HG02981 (cell line): ENCODE measurements at regions not wholly inside any gene's neighbourhood (a gene's known extent, or its start where the extent isn't known, plus 50 kb on each side); places are given as distances from the start of the nearest gene placed in this dataset.

Experiments
- ATAC-seq: cut with Tn5 transposase; IDR thresholded peaks from one replicate; pipeline ENCODE4 v1.9.1; 2021; ENCODE audit warnings: mild to moderate bottlenecking, moderate library complexity; ENCODE audit not compliant: unreplicated experiment

DNA sequence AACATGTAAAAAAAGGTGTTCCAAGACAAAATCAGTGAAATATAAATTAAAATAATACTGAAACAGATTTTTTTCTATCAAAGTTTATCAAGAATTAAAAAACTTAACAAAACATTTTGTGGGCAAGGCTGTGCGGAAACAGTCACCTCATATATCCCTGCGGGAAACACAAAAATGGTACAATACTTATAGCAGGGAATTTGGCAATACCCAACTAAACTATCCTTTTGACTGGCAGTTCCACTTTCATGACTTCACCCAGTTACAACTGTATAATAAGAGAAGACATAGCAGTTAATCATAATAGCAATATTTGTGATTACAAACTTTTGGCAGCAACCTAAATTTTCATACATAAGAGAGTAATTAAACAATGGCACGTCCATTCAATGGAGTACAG is 121.5 kb upstream of the EGLN3 start:
- ATAC-seq, result no peak

DNA sequence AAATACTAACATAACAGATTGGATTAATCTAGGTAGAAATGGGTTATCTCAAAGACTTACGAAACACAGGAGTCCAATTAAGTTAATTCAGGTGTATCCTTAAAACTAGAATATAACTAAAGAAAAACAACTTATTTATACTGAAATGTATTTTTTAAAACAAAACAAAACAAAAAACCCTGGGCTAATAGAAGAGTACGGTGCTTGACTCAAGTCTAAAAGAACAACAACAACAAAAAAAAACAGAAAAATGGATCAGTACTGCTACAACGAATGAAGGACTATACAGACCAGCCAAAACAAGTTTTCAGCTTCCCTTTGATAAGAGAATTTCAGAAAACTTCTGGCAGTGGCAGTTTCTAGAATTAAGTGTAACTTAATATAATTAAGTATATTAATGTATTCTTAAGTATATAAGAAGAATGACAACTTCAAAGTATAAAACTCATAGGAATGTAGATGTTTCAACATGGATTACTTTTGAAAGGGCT is 120.1 kb upstream of the EGLN3 start:
- no peak for ATAC-seq

DNA sequence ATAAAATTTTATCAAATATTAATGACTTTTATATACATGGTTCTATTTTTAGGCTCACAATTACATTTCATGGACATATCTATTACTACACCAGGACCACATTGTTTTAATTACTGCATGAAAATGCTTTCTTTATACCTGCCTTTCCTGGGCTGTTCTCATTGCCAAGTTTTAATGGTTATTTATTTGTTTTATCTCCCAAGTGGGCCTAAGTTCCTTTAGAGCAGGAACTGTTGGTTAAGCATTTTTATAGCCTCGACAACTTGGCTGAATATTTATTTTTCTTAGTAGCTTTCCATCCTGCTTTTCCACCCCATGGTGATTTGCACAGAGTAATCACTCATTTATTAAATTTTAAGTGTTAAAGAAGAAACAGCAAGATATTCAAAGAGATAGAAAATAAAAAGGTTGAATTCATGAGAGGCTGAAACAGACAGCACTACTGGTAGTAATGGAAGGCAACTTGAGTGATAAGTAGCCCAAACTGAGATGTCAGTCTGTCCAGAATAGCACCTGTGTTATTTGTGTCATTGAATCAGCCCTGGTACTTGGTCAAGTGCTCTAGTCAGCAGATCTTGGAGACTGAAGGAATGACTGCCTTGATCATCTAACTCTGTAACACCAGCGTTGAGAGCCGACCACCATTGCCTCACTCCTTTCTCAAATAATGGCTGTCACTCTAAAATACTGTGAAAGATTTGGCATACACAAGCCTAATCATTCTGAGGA is 119.1 kb upstream of the EGLN3 start:
- no peak for ATAC-seq

DNA sequence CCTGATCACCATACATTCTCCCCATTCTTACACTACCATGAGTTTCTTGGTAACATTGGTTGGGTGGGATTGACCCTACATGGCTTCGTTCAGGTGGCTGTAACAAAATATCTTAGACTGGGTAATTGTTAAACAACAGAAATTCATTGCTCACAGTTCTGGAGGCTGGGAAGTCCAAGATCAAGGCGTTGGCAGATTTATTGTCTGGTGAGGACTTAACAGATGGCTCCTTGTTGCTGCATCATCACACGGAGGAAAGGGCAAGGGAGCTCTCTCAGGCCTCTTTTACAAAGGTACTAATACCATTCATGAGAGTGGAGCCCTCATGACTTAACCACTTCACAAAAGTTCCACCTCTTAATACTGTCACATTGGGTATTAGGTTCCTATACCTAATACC is 116.7 kb upstream of the EGLN3 start:
- ATAC-seq, result no peak

DNA sequence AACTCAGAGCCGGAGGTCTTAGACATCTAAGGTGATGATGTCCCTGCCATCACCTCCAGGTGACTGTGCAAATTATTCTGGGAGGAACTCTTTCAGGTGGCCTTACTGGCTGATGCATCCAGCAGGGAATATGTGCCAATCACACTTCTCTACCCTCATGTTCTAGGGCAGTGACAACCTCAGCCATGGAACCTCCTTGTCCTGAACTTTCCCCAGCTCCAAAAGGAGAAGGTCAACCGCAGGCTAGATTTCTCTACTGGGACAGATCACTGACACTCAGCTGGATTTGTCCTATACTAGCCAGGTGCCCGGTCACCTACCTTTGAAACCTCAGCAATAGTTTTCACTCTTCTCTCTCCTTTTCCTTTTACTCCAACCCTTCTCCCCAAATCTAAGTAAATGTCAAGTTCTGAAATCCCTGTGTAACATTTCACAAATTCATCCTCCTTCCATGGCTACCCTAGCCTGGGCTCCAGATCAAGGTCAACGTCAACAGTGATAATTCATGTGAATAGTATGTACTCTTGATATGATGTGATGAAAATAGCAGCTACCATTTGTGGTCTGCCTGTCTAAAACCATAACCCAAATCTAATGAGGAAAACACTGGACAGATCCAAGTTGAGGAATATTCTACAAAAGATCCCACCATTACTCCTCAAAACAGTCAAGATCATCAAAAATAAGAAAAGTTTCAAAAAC is 115.0 kb upstream of the EGLN3 start:
- ATAC-seq, result no peak

DNA sequence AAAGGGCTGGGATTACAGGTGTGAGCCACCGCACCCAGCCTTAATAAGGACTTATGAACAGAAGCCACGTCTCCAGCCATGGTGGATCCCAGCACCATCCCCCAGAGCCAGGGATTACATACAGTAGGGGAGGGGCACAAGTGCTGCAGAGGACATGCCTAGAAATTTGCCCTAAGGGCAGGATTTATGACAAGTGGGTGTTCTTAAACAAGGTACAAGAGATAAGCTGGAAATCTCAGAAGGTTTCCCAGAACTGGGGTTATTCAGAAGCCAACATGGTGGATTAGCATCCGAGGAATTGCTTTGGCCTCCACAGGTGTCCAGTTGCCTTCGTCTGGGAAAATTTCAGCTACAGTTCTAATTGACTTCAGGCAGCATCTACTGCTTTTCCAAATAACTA is 114.4 kb upstream of the EGLN3 start:
- ATAC-seq, result no peak

DNA sequence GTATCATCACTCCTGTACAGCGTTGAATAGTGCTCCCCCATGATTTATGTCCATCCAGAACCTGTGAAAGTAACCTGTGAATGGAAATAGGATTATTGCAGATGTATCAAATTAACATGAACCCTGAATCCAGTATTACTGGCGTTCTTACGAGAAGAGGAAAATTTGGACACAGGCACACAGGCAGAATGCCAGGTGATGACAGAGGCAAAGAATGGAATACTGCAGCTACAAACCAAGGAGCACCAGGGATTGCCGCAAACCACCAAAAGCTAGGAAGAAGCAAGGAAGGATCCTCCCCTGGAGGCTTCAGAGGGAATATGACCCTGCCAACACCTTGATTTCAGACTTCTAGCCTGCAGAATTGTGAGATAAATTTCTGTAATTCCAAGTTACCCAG is 113.5 kb upstream of the EGLN3 start:
- ATAC-seq, result no peak

DNA sequence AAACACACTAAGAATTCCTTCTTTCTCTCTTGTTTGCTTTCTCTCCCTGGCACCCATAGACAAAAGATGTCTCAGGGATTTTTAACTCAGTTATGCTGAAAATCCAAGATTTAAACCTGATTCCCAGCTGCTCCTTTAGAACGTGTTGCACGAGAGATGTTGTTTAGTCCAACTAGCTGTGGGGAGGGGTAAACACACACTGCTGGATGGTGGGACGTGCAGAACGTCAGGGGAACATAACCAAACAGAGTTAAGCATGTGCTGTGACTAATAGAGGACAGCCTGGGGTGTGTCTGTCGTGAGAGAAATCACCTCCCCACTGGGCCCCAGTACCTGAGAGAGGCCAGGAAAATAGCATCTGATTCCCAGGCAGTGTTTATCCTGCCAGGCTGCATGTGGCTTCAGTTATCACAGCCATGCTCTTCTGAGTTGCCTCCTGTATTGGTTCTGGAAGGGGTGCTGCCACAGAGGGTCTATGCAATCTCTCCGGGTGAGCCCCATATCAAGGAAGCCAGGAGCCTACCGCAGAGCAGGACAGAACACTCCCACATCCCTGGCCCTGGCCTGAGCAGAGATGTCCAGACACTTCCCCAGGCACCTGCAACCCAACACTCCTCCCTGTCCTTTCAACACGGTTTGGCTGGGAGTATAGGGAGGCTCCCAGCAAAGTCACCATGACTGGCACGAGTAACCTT is 112.7 kb upstream of the EGLN3 start:
- no peak for ATAC-seq

DNA sequence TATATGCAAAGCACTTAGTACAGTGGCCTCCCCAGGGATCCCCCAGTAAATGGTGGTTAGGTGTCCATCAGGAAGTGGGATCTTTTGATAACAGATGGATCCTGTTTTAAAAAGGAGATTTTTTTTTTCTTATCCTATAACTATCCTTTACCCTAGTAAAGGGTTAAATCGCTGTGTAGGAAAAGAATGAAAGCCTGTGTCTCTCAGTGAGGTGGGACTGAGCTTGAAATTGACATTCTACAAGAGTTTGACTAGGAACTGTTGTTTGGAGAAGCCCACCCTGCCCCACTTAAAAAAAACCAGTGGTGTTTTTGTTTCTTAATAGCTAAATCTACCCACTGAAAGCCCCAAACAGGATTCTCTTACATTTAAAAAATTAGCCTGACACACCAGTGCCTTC is 112.2 kb upstream of the EGLN3 start:
- ATAC-seq, result no peak

DNA sequence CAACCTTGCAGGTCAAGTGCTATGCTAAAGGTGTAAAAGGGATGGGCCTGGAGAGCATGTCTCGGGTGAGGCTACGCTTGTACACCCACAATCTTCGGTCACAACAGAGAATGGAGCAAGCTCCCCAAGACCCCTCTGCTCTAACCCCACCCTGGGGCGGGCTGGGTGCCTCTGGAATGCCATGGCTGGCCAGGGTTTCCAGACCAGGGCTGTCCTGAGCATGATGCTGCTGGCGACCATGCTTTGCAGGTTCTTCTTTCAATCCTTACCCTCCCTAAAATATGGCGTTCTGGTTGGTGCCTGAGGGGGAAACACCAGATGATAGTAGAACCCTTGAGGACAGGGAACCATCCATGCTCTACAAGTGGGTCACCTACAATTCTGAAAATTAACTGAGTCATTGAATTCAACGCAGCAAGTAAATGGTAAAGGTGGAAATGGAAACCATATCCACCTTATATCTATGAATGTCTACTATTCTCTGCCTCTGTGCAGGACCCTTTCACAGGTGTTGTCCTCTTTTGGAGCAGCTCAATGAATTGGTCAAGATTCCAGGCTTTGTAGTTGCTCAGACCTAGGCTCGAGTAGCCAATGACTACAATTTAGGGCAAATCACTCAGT is 111.6 kb upstream of the EGLN3 start:
- ATAC-seq, result no peak

DNA sequence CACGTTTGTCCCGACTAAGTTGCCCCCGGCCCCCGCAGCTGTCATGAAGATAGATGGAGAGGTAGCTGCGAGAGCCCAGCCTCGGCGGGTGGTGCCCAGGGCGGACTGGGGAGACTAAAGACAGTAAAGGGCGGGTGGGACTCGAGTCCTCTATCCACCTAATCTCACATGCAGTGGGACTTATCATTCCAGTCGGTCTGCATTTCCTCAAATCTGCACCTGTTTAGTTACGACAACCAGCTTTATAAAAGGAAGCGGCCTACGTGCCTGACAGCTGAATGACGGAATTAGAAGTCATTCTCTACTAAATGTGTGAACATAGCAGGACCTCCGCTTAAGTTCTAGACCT is 109.8 kb upstream of the EGLN3 start:
- ATAC-seq, result peak; percentile 2

DNA sequence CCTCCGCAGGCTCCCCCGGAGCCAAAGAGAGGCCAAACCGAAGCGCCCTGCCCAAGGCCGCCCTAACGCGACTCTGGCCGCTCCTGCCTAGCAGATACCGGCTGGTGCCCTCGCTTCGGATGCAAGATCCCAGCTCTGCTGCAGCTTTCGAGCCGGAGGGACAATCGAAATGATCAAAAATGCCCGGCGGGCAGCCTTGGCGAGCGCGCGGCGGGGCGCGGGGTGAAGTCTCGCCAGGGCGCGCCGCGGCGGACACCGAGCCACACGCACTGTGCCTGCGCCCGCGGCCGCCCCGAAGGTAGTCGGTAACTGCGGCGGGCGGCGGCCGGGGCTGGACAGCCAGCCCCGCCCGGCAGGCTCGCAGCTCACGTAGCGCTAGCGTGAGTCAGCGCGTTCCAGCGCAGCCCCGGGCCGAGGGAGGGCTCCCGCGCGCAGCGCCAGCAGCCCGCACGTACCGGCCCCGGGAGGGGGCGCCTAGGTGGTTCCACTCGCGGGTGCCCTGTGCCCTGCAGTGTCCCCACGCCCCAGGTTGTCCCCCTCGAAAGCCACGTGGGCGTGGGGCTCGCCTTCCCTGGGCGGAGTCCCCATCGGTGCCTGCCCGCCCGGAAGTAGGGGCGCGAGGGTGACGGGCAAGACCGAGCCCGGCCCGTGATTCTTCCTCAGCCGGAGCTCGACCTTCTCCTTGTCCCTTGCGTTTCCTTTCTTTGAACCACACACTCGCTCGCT is 109.2 kb upstream of the EGLN3 start:
- ATAC-seq, result peak; percentile 80

DNA sequence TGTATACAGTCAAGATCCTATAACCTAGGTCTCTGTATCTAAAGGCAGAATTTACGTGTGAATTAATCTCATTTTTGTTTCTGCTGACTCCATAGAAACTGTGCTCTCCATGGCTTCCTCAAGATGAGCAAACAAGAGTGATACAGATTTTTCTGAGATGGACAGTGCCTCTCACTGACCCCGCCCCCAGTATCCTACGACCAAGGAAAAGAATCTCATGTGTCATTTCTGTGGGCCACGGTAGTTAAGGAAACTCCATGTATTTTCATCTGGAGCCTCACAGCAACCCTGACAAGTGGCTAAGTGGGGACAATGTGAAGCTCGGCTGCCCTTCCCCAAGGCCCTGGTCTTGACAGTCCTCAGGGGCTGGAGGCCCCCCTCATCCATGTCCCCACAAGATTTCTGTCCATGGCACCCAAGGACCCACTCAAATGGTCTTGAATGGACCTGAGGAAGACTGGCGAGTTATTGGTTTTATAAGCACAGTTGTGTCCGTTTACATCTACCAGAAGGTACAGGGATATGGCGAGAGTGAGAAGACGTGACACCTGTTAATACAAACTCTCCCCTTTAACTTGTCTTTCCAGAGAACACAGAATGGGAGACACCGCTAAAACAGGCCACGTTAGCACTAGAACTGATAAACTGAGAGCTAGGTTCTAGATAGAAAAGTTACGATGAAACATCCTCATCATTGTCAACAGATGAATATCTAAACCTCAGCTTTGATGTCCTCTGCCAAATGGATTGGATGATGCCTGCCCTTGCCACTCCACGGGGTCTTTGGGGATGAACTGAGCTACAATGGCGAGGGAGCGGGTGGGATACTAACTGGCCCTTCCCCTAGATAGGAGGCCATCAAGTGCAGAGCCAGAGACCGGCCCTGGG is 108.4 kb upstream of the EGLN3 start:
- ATAC-seq, result no peak

DNA sequence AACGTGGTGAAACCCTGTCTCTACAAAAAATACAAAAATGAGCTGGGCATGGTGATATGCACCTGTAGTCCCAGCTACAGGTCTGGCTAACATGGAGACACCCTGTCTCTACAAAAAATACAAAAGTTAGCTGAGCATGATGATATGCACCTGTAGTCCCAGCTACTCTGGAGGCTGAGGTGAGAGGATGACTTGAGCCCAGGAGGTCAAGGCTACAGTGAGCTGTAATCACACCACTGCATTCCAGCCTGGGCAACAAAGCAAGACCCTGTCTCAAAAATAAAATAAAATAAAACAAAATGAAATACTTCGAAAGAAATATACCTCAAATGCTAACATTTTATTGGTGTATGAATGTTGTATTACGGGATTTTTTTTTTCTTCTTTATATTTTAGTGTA is 107.6 kb upstream of the EGLN3 start:
- ATAC-seq, result no peak

DNA sequence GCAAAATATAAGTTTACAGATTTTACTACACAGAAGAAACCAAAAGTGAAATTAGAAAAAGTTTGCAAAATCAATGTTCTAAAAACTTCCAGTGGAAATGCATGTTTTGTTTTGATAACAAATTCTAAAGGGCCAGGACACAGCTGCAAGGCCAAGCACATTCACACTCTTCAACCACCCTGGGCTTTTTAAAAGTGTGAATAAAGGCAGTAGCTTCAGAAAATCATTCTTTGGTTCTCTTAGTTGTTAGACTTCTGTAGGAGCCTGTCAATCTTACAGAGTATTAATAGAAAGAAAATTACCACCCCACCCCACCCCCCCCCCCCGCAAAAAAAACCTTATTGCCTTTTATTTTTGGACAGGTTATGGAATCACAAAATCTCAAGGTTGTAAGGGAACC is 105.2 kb upstream of the EGLN3 start:
- no peak for ATAC-seq

DNA sequence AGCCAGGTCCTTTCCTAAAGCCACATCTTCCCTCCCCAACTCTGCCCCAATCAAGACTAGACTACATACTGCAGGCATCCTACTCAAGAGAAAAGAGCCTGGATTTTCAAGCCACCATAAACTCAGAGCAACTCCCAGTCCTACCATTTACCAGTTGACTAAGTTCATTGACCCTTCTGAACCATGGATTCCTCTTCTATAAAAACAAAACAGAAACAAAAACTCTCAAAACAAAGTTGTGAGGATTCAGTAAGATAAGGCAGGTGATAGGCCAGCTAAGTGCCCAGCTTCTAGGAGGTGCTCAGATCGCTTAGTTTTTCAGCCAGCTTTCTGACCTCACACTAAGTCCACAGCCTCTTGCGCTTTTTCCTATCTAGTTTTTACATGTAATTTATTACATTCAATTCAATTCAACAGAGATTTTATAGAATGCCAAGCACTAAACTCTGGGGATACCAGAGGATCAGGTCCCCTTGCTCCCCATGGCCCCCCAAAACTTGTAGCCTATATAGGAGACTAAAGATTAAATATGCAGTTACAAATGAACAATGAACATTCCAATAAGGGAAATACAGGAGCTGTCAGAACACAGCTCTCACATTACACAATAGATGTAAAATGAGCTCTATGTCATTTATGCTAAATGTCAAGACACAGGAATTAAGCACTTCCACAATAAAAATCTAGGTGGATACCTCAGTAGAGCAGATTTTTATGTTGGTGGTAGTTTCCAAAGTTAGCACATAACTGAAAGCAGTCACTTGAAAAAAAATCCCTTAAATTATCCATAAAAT is 104.5 kb upstream of the EGLN3 start:
- ATAC-seq, result no peak

DNA sequence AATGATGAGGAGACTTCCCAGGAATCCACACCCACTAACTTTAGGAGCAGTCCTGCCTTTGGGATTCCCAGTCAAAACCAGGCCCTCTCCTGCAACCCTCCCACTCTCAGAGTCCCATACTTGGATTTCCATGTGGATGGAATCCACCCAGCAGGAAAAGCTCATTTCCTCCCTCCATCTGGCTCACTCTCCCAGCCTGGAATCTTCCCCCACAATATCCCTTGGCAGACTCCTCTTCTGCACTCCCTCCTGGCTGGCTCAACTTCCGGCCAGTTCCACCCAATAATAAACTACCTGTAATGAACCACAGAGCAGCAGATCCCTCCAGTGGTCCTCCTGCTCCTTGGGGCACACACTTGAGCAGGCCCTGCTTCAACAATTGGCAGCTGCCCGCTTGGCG is 102.8 kb upstream of the EGLN3 start:
- ATAC-seq, result no peak

DNA sequence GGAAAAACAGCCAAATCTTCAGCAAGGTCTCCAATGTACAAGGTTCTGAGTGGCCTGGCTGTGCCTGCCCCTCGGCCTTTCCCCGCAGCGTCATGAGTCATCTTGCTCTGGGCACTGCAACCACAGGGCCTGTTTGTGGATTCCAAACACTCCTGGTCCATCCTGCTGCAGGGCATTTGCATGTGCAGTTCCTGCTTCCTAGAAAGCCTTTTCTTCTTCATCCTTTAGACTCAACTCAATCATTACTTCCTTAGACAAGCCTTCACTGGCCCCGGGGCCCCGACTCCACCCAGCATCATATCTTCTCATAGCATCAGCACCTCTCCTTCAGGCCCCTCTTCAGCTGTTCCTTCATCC is 101.8 kb upstream of the EGLN3 start:
- ATAC-seq, result no peak

DNA sequence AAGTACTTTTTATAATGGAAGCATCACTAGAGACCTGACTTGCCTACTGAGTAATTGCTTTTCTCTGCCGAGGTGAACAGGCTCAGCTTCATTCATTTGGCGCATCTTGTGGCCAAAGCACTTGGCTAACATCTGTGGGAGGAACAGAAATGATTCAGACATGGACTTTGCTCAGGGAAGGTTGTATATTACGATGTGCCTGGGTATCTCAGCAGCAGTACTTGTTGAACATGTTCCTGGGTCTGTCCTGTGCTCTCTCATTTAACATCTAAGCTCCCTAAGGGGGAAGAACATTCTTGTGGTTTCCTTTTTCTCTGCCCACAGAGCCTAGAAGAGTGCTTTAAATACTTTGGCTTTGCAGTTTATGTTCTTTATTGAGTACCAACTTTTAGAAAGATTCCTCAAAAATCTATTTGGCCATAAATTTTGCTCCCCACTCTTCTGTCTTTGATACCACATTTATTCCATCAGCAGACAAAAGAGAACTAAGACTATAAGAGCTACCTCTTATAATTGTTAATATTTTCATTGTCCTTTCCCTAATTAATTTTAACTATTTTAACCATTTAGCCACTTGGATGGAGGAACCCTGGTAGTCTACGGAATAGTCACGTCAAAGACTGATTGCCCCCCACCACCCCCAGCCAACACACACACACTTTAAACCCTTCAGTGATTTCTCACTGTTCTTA is 101.2 kb upstream of the EGLN3 start:
- ATAC-seq, result peak; percentile 66
